A673 (cell line): ENCODE measurements at regions not wholly inside any gene's neighbourhood (a gene's known extent, or its start where the extent isn't known, plus 50 kb on each side); places are given as distances from the start of the nearest gene placed in this dataset.

Experiments used
- BruUV-seq: library from RNA; stranded (reverse); fragments of 400-500 nt; replicated peaks from 2 replicates; lab custom pipeline; 2021; lab: Mats Ljungman, UMichigan
- CTCF ChIA-PET: fragments of 300-600 bp; sonication (Branson Sonifier 250); formaldehyde crosslinking; loops from one replicate; lab custom pipeline; 2022; ENCODE audit warnings: antibody characterized with exemption; lab: Charles Lee
- POLR2A ChIA-PET: fragments of 300-600 bp; sonication (Branson Sonifier 250); formaldehyde crosslinking; loops from one replicate; lab custom pipeline; 2022; ENCODE audit warnings: antibody characterized with exemption; ENCODE audit not compliant: low non-redundant PET; lab: Charles Lee
- DNase-seq: peaks from one replicate; pipeline ENCODE4 v3.0.0-alpha.2; 2015; ENCODE audit warnings: low spot score
- H3K27ac ChIP-seq: fragments of 200-600 bp; sonication (generic); 2 replicates; pipeline ENCODE4 v1.5.1; 2016; ENCODE audit warnings: mixed run types, low read depth, mild to moderate bottlenecking, mixed read lengths, antibody characterized with exemption, low read length; ENCODE audit not compliant: poor library complexity, severe bottlenecking
- H3K27me3 ChIP-seq: fragments of 200-600 bp; sonication (generic); replicated peaks from 2 replicates; pipeline ENCODE4 v1.6.1; 2017; ENCODE audit warnings: mixed run types, low read depth, mild to moderate bottlenecking, mixed read lengths, antibody characterized with exemption, low read length; ENCODE audit not compliant: insufficient read depth, poor library complexity
- H3K36me3 ChIP-seq: fragments of 200-600 bp; sonication (generic); 2 replicates; pipeline ENCODE4 v1.6.1; 2016; ENCODE audit warnings: mixed run types, mild to moderate bottlenecking, mixed read lengths, antibody characterized with exemption, low read length; ENCODE audit not compliant: insufficient read depth, poor library complexity, severe bottlenecking
- H3K4me1 ChIP-seq: fragments of 200-600 bp; sonication (generic); 2 replicates; pipeline ENCODE4 v1.6.1; 2017; ENCODE audit warnings: mixed run types, mild to moderate bottlenecking, mixed read lengths, antibody characterized with exemption, low read length; ENCODE audit not compliant: insufficient read depth, poor library complexity, severe bottlenecking
- H3K4me3 ChIP-seq: fragments of 200-600 bp; sonication (generic); 2 replicates; pipeline ENCODE4 v1.5.1; 2016; ENCODE audit warnings: low read depth, mixed run types, mild to moderate bottlenecking, mixed read lengths, low read length; ENCODE audit not compliant: poor library complexity, severe bottlenecking
- H3K9me3 ChIP-seq: fragments of 200-600 bp; sonication (generic); 2 replicates; pipeline ENCODE4 v1.6.1; 2016; ENCODE audit warnings: mixed run types, low read depth, mild to moderate bottlenecking, mixed read lengths, antibody characterized with exemption, low read length; ENCODE audit not compliant: poor library complexity, severe bottlenecking
- EZH2 ChIP-seq: fragments of 200-600 bp; sonication (generic); IDR thresholded peaks from 2 replicates; pipeline ENCODE4 v1.6.1; 2017; ENCODE audit warnings: borderline replicate concordance, low read depth, mild to moderate bottlenecking, mixed read lengths, antibody characterized with exemption, low read length; ENCODE audit not compliant: poor library complexity, severe bottlenecking
- intact Hi-C: fragments of 100-400 bp; cut with micrococcal nuclease; formaldehyde crosslinking; loops from one replicate; pipeline ENCODE4 v1.10.0; 2022; ENCODE audit not compliant: unreplicated experiment
- TF ChIP-seq, protein P1 (sequence below): fragments of 300-800, 200-600 bp; sonication (generic); conservative IDR thresholded peaks from 2 replicates; pipeline ENCODE4 v1.5.1; 2017; ENCODE audit warnings: low read depth, mild to moderate bottlenecking, antibody characterized with exemption, low read length, moderate library complexity, mixed read lengths

DNA sequence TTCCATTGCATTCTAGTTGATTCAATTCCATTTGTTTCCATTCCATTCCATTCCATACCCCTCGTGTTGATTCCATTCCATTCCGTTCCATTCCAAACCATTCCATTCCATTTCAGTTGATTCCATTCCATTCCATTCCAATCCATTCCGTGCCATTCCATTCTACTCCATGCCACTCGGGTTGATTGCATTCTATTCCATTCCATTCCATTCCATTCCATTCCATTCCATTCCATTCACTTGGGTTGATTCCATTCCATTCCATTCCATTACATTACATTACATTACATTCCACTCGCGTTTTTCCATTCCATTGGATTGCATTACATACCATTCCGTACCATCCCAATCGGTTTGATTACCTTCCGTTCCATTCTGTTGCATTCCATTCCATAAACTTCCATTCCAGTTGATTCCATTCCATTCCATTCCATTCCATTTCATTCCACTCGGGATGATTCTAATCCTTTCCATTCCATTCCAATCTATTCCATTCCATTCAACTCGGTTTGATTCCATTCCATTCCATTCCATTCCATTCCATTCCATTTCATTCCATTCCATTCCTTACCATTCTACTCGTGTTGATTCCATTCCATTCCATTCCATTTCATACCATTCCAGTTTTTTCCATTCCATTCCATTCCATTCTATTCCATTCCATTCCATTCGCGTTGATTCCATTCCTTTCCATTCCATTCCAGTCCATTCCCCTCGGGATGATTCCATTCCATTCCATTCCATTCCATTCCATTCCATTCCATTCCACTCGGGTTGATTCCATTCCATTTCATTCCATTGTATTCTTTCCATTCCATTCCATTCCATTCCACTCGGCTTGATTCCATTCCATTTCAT is 1140.4 kb downstream of the RPIA start:
- ChIA-PET POLR2A (no interaction called here), CTCF (no interaction called here)
- no peaks in the 10 kb centered on the region for H3K9me3 ChIP-seq
- no TSS peak for BruUV-seq
- no peak for TF ChIP-seq EZH2
- TF ChIP-seq, protein P1, sequence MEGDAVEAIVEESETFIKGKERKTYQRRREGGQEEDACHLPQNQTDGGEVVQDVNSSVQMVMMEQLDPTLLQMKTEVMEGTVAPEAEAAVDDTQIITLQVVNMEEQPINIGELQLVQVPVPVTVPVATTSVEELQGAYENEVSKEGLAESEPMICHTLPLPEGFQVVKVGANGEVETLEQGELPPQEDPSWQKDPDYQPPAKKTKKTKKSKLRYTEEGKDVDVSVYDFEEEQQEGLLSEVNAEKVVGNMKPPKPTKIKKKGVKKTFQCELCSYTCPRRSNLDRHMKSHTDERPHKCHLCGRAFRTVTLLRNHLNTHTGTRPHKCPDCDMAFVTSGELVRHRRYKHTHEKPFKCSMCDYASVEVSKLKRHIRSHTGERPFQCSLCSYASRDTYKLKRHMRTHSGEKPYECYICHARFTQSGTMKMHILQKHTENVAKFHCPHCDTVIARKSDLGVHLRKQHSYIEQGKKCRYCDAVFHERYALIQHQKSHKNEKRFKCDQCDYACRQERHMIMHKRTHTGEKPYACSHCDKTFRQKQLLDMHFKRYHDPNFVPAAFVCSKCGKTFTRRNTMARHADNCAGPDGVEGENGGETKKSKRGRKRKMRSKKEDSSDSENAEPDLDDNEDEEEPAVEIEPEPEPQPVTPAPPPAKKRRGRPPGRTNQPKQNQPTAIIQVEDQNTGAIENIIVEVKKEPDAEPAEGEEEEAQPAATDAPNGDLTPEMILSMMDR = no peak
- H3K4me3 ChIP-seq = no peak overlapping the region
- intact Hi-C loops = no loop called here
- H3K4me1 ChIP-seq = no peaks in the 10 kb centered on the region
- H3K27ac ChIP-seq = no peak overlapping the region
- no peaks in the 10 kb centered on the region for H3K27me3 ChIP-seq
- DNase-seq = no peak
- no peaks in the 10 kb centered on the region for H3K36me3 ChIP-seq

DNA sequence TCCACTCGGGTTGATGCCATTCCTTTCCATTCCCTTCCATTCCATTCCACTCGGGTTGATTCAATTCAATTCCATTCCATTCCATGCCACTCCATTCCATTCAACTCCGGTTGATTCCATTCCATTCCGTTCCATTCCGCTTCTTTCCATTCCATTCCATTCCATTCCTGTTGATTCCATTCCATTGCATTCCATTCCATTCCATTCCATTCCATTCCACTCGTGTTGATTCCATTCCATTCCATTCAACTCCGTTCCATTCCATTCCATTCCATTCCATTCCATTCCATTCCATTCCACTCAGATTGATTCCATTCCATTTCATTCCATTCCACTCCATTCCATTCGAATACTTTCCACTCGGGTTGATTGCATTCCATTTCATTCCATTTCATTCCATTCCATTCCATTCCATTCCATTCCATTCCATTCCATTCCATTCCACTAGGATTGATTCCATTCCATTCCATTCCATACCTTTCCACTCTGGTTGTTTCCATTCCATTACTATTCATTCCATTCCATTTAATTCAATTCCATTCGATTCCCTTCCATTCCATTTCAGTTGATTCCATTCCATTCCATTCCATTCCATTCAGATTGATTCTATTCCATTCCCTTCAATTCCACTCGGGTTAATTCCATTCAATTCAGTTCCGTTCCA is 1141.8 kb downstream of the RPIA start:
- Histone ChIP-seq H3K4me3 (no peak overlapping the region), H3K27me3 (no peaks in the 10 kb centered on the region), H3K36me3 (no peaks in the 10 kb centered on the region), H3K9me3 (no peaks in the 10 kb centered on the region), H3K27ac (no peak overlapping the region), H3K4me1 (no peaks in the 10 kb centered on the region)
- TF ChIP-seq EZH2 = no peak
- TF ChIP-seq, protein P1 = no peak
- ChIA-PET POLR2A (no interaction called here), CTCF (no interaction called here)
- BruUV-seq = no TSS peak
- intact Hi-C loops = no loop called here
- no peak for DNase-seq

DNA sequence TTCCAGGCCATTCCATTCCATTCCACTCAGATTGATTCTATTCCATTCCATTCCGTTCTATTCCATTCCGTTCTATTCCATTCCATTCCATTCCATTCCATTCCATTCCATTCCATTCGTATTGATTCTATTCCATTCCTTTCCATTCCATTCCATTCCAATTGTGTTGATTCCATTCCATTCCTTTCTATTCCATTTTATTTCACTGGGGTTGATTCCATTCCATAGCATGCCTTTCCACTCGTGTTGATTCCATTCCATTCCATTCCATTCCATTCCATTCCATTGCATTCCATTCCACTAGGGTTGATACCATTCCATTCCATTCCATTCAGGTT is 1142.3 kb downstream of the RPIA start:
- Histone ChIP-seq H3K9me3 (no peaks in the 10 kb centered on the region), H3K4me3 (no peak overlapping the region), H3K4me1 (no peaks in the 10 kb centered on the region), H3K27me3 (no peaks in the 10 kb centered on the region), H3K36me3 (no peaks in the 10 kb centered on the region), H3K27ac (no peak overlapping the region)
- intact Hi-C loops = no loop called here
- CTCF ChIA-PET = no interaction called here
- POLR2A ChIA-PET = no interaction called here
- no peak for DNase-seq
- BruUV-seq = no TSS peak
- no peak for TF ChIP-seq EZH2
- TF ChIP-seq, protein P1 = no peak
